ENCODE measurements at regions not wholly inside any gene's neighbourhood (a gene's known extent, or its start where the extent isn't known, plus 50 kb on each side); places are given as distances from the start of the nearest gene placed in this dataset. TPM values are rescaled to one million over a fixed set of nuclear protein-coding genes. Genes with fewer than 3 reads are reported as not detected.

Small RNA genes in the stretch of these regions (small RNA-seq; reads per million reads assigned to genes)
- not detected for gene AL365222.1
- not detected for gene RNU6-261P
- gene RNU6-84P, result not detected
